SK-N-DZ (cell line): ENCODE measurements at regions not wholly inside any gene's neighbourhood (a gene's known extent, or its start where the extent isn't known, plus 50 kb on each side); places are given as distances from the start of the nearest gene placed in this dataset.
"Not testable (repeated sequence)": the region's sequence is repeated elsewhere in the genome, so short reads cannot be mapped to it uniquely, and the experiment has no call there.

Source experiments
- DNase-seq: peaks from one replicate; pipeline ENCODE4 v3.0.0-alpha.2; 2015; ENCODE audit warnings: low spot score

- not testable (repeated sequence) for DNase-seq
Observed at GRCh38 chr2:64280812-64281211, 136.6 kb upstream of the PELI1 start.

- DNase-seq: no peak
Observed at GRCh38 chr2:64283006-64283570, 138.9 kb upstream of the PELI1 start.

GRCh38 chr2:64283641-64284361 lies 139.6 kb upstream of the PELI1 start:
- peak; percentile 11 for DNase-seq

GRCh38 chr2:64284751-64285150 lies 140.5 kb upstream of the PELI1 start:
- DNase-seq: no peak

GRCh38 chr2:64287202-64287740 lies 143.1 kb upstream of the PELI1 start:
- DNase-seq: no peak

- DNase-seq: no peak
Observed at GRCh38 chr2:64288321-64289193, 144.3 kb upstream of the PELI1 start.

- no peak for DNase-seq
Observed at GRCh38 chr2:64289251-64289650, 145.0 kb upstream of the PELI1 start.

- no peak for DNase-seq
Observed at GRCh38 chr2:64289737-64290136, 145.5 kb upstream of the PELI1 start.

GRCh38 chr2:64291181-64291580 lies 147.0 kb upstream of the PELI1 start:
- no peak for DNase-seq

GRCh38 chr2:64295326-64296139 lies 151.3 kb upstream of the PELI1 start:
- DNase-seq: no peak

- peak; percentile 44 for DNase-seq
Observed at GRCh38 chr2:64296140-64296480, 151.9 kb upstream of the PELI1 start.

GRCh38 chr2:64296695-64297346 lies 152.6 kb upstream of the PELI1 start:
- DNase-seq: no peak

GRCh38 chr2:64298161-64298560 lies 153.9 kb upstream of the PELI1 start:
- no peak for DNase-seq

- no peak for DNase-seq
Observed at GRCh38 chr2:64300066-64300465, 153.9 kb upstream of the LGALSL start.

GRCh38 chr2:64303250-64303649 lies 150.7 kb upstream of the LGALSL start:
- DNase-seq: no peak

- DNase-seq: no peak
Observed at GRCh38 chr2:64307421-64307820, 146.5 kb upstream of the LGALSL start.

GRCh38 chr2:64311191-64311910 lies 142.6 kb upstream of the LGALSL start:
- no peak for DNase-seq

GRCh38 chr2:64311948-64312621 lies 141.9 kb upstream of the LGALSL start:
- DNase-seq: peak; percentile 73

GRCh38 chr2:64312622-64313397 lies 141.2 kb upstream of the LGALSL start:
- no peak for DNase-seq
